Stomach (tissue), 8 donors: ENCODE measurements at regions not wholly inside any gene's neighbourhood (a gene's known extent, or its start where the extent isn't known, plus 50 kb on each side); places are given as distances from the start of the nearest gene placed in this dataset.
"Not testable (repeated sequence)": the region's sequence is repeated elsewhere in the genome, so short reads cannot be mapped to it uniquely, and the experiment has no call there.

ENCODE experiments used
- DNase-seq, 2 donors: peaks; one replicate each; pipeline versions ENCODE4 v3.0.0 to v3.0.0-alpha.2; 2013 to 2019
- H3K27ac ChIP-seq, 5 donors: fragments of 200-600 bp in 4 of 5; sonication (generic) in 4 of 5; one replicate each; pipeline ENCODE4 v1.5.1; 2013 to 2019; ENCODE audit warnings: mild to moderate bottlenecking in 1 of 5, moderate library complexity in 1 of 5
- H3K27me3 ChIP-seq, 3 donors: fragments of 200-600 bp; sonication (generic); one replicate each; pipeline ENCODE4 v1.5.1; 2017 to 2019; ENCODE audit warnings: mixed run types in 1 of 3
- H3K36me3 ChIP-seq, 4 donors: fragments of 200-600 bp; sonication (generic); 1 replicate in 3 of 4; 2 replicates in 1 of 4; pipeline ENCODE4 v1.5.1; 2016 to 2019
- H3K4me1 ChIP-seq, 4 donors: fragments of 200-600 bp; sonication (generic); one replicate each; pipeline ENCODE4 v1.5.1; 2016 to 2019
- H3K4me3 ChIP-seq, 4 donors: fragments of 200-600 bp; sonication (generic) in 3 of 4; one replicate each; pipeline ENCODE4 v1.5.1; 2016 to 2019; ENCODE audit warnings: mild to moderate bottlenecking in 1 of 4
- H3K9me3 ChIP-seq, 4 donors: fragments of 200-600 bp; sonication (generic); one replicate each; pipeline ENCODE4 v1.5.1; 2016 to 2019
- CTCF ChIP-seq, 7 experiments: fragments of 450-650 bp in 4 of 7; fragments of 200-600 bp in 3 of 7; sonication (generic) in 3 of 7; IDR thresholded peaks; one replicate each; pipeline ENCODE4 v1.5.1; 2016 to 2019; ENCODE audit warnings: antibody characterized with exemption in 7 of 7, control low read depth in 2 of 7, mild to moderate bottlenecking in 1 of 7
- EP300 ChIP-seq: sonication (generic); formaldehyde crosslinking; IDR thresholded peaks from one replicate; pipeline ENCODE4 v1.6.1; 2017; ENCODE audit warnings: antibody characterized with exemption
- POLR2A ChIP-seq, 4 donors: fragments of 450-650 bp; IDR thresholded peaks; one replicate each; pipeline ENCODE4 v1.6.1; 2016; ENCODE audit warnings: antibody characterized with exemption in 4 of 4, control low read depth in 2 of 4, mild to moderate bottlenecking in 1 of 4, moderate library complexity in 1 of 4
- POLR2AphosphoS5 ChIP-seq, 3 donors: sonication (generic); formaldehyde crosslinking; IDR thresholded peaks; one replicate each; pipeline ENCODE4 v1.6.1; 2016; ENCODE audit warnings: antibody characterized with exemption in 3 of 3
- WGBS, 5 donors: extraction: QIAGEN DNeasy Blood & Tissue Kit in 3 of 5; methylation state at CpG; one replicate each; pipeline versions ENCODE4 v1.1.5 to v1.1.7; 2013 to 2018; 5-methylcytosine and 5-hydroxymethylcytosine counted together
- intact Hi-C: fragments of 100-400 bp; cut with DNase I; formaldehyde crosslinking; loops from one replicate; pipeline ENCODE4 v1.15.1; 2023; ENCODE audit warnings: low total_unique reads
- donor health status: healthy with polysubstance abuse.
- donor health status: Bipolar disorder and iron deficiency.
- donor health status: healthy.

DNA sequence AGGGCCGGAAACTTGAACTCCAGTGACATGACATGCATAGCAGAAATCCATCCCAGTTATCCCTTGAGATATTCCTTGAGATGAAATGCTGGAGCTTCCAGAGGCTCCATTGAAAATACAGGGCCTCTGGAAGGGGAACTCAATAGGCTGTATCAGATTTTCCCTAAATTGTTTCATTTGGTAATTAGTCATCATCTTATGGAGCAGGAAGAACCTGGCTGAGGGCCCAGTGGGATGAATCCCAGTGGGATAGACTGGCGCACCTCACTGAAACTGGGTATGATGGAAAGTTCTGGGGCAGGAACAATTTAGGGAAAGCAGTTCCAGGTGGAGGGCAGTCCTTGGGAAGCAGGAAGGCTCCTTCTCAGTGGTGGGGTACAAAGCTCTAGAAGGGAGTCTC, 307.8 kb upstream of the DIPK2B start:
- no peak for DNase-seq
- no peak for TF ChIP-seq CTCF (IDR thresholded peaks at IDR 0.05)
- no peak for TF ChIP-seq EP300
- TF ChIP-seq POLR2A (IDR thresholded peaks at IDR 0.05): no peak
- no peak for TF ChIP-seq POLR2AphosphoS5 (IDR thresholded peaks at IDR 0.05)
- WGBS, 5 donors: 60 to 91% (median 87%) methylated on average over 1 to 2 of the region's 2 CpGs

DNA sequence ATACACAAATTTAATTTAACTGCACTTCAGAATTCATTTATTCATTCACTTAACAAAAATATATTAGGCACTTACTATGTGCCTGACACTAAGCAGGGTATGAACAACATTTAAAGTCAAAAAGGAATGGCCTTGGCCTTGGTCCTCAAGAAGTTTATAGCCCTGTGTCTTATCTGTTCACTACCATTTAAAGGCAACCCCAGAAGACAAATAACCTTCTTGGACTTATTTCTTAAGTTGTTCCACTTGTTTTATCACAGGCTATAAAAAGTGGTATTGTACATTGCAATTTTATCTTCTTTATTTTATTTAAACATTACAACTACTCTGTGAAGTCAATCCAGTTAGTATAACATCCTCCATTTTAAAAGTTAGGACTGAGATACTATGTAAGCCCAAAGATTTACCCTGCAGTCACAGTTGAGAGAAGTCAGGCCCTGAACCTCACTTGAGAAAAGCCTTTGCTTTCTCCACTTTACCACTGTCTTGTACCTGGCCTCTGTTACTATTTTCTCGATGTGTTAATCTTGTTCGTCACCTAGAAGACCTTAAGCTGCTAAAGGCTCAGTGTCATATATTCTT, 305.6 kb upstream of the DIPK2B start:
- H3K27ac ChIP-seq: peak overlapping the region in 4 of 5 donors; percentile 60 to 74 (median 70)
- TF ChIP-seq POLR2AphosphoS5 (IDR thresholded peaks at IDR 0.05) (no peak), EP300 (no peak), POLR2A (IDR thresholded peaks at IDR 0.05) (no peak), CTCF (IDR thresholded peaks at IDR 0.05) (no peak)
- H3K4me3 ChIP-seq: no peak overlapping the region
- H3K4me1 ChIP-seq: peaks cover 7 to 28% (median 16%) of the 10 kb centered on the region in 4 donors
- no peak for DNase-seq
- no peaks in the 10 kb centered on the region for H3K36me3 ChIP-seq
- intact Hi-C loops: no loop called here
- no peaks in the 10 kb centered on the region for H3K27me3 ChIP-seq
- H3K9me3 ChIP-seq: no peaks in the 10 kb centered on the region
- 28 to 62% (median 59%) methylated on average over 2 of the region's 2 CpGs for WGBS, 5 donors

More for the DNA sequence above, 307.8 kb upstream of the DIPK2B start:
- H3K4me3 ChIP-seq: no peak overlapping the region
- peak overlapping the region in 2 of 5 donors; percentile 15 to 74 for H3K27ac ChIP-seq
- H3K36me3 ChIP-seq: no peaks in the 10 kb centered on the region
- no peaks in the 10 kb centered on the region for H3K27me3 ChIP-seq
- H3K9me3 ChIP-seq: no peaks in the 10 kb centered on the region
- peaks cover 7 to 28% (median 16%) of the 10 kb centered on the region in 4 donors for H3K4me1 ChIP-seq
- intact Hi-C loops: no loop called here

- no peaks in the 10 kb centered on the region for H3K27me3 ChIP-seq
- no peak overlapping the region for H3K4me3 ChIP-seq
- no peaks in the 10 kb centered on the region for H3K9me3 ChIP-seq
- intact Hi-C loops: no loop called here
- H3K4me1 ChIP-seq: peaks cover 7 to 28% (median 16%) of the 10 kb centered on the region in 4 donors
- no peaks in the 10 kb centered on the region for H3K36me3 ChIP-seq
- peak in 1 of 2 donors; percentile 30 for DNase-seq
- H3K27ac ChIP-seq: peak overlapping the region in 1 of 5 donors; percentile 74
- 0 to 53% (median 18%) methylated on average over 1 of the region's 1 CpG for WGBS, 5 donors
- TF ChIP-seq POLR2A (IDR thresholded peaks at IDR 0.05) (no peak), CTCF (IDR thresholded peaks at IDR 0.05) (no peak), POLR2AphosphoS5 (IDR thresholded peaks at IDR 0.05) (no peak), EP300 (no peak)
These were observed 304.5 kb upstream of the DIPK2B start for GRCh38 chrX:45505214-45505613.

- intact Hi-C loops, H3K36me3 ChIP-seq, H3K4me3 ChIP-seq, H3K27ac ChIP-seq, H3K9me3 ChIP-seq, DNase-seq, H3K27me3 ChIP-seq: not testable (repeated sequence)
- H3K4me1 ChIP-seq: peaks cover 7 to 28% (median 16%) of the 10 kb centered on the region in 4 donors
- WGBS, 5 donors: 87 to 97% (median 90%) methylated on average over 3 to 31 of the region's 31 CpGs
These were observed 303.2 kb upstream of the DIPK2B start for GRCh38 chrX:45503787-45504362.

- TF ChIP-seq POLR2AphosphoS5 (IDR thresholded peaks at IDR 0.05) (no peak), EP300 (no peak), POLR2A (IDR thresholded peaks at IDR 0.05) (no peak), CTCF (IDR thresholded peaks at IDR 0.05) (no peak)
- WGBS, 5 donors: 33 to 57% (median 49%) methylated on average over 2 of the region's 2 CpGs
These were observed 301.7 kb upstream of the DIPK2B start for GRCh38 chrX:45502396-45502795.

More at GRCh38 chrX:45502396-45502795, 301.7 kb upstream of the DIPK2B start:
- Histone ChIP-seq H3K4me3 (no peak overlapping the region), H3K36me3 (no peaks in the 10 kb centered on the region), H3K4me1 (peaks cover 7 to 24% (median 14%) of the 10 kb centered on the region in 4 donors), H3K27me3 (no peaks in the 10 kb centered on the region), H3K9me3 (peaks cover 0 to 8% (median 0%) of the 10 kb centered on the region in 4 donors), H3K27ac (no peak overlapping the region)
- intact Hi-C loops: no loop called here
- no peak for DNase-seq
